SU-DHL-6 (cell line): ENCODE measurements at regions not wholly inside any gene's neighbourhood (a gene's known extent, or its start where the extent isn't known, plus 50 kb on each side); places are given as distances from the start of the nearest gene placed in this dataset.

Source experiments
- H2AFZ ChIP-seq: fragments of 200-600 bp; sonication (generic); 2 replicates; pipeline ENCODE4 v1.6.1; 2014; ENCODE audit warnings: low read depth, mild to moderate bottlenecking, moderate library complexity, mixed read lengths, antibody characterized with exemption, low read length; ENCODE audit not compliant: severe bottlenecking
- H3F3A ChIP-seq: fragments of 200-600 bp; shearing (Covaris generic); 2 replicates; pipeline ENCODE4 v1.6.0; 2016; ENCODE audit warnings: antibody characterized with exemption, mild to moderate bottlenecking; ENCODE audit not compliant: insufficient read depth
- H3K27ac ChIP-seq: fragments of 200-600 bp; sonication (generic); 2 replicates; pipeline ENCODE4 v1.5.1; 2016; ENCODE audit warnings: low read depth, mild to moderate bottlenecking, low read length, moderate library complexity, mixed read lengths
- H3K27me3 ChIP-seq: fragments of 200-600 bp; sonication (generic), shearing (Covaris generic); 2 replicates; pipeline ENCODE4 v1.6.0; 2014; ENCODE audit warnings: mild to moderate bottlenecking, low read length
- H3K36me3 ChIP-seq: fragments of 200-600 bp; sonication (generic); 2 replicates; pipeline ENCODE4 v1.6.1; 2014; ENCODE audit warnings: mild to moderate bottlenecking, low read length, mixed read lengths
- H3K4me2 ChIP-seq: fragments of 300-600, 200-600 bp; shearing (Covaris generic), sonication (generic); 2 replicates; pipeline ENCODE4 v1.6.0; 2014; ENCODE audit warnings: low read length, low read depth, mild to moderate bottlenecking; ENCODE audit not compliant: poor library complexity, severe bottlenecking
- H3K4me3 ChIP-seq: fragments of 200-600 bp; sonication (generic); 2 replicates; pipeline ENCODE4 v1.5.1; 2014; ENCODE audit warnings: antibody characterized with exemption, low read length, mild to moderate bottlenecking, mixed read lengths; ENCODE audit not compliant: insufficient read depth, poor library complexity, severe bottlenecking
- H3K79me2 ChIP-seq: fragments of 200-600 bp; sonication (generic); 2 replicates; pipeline ENCODE4 v1.6.1; 2014; ENCODE audit warnings: mild to moderate bottlenecking, low read length, moderate library complexity; ENCODE audit not compliant: insufficient read depth
- H3K9ac ChIP-seq: fragments of 200-600 bp; sonication (generic); 2 replicates; pipeline ENCODE4 v1.7.0; 2014; ENCODE audit warnings: mild to moderate bottlenecking, low read length
- H3K9me2 ChIP-seq: fragments of 200-600 bp; sonication (generic); replicated peaks from 2 replicates; pipeline ENCODE4 v1.6.1; 2014; ENCODE audit warnings: low read length; ENCODE audit not compliant: insufficient read depth
- H3K9me3 ChIP-seq: fragments of 200-600 bp; sonication (generic); 2 replicates; pipeline ENCODE4 v1.6.1; 2014; ENCODE audit warnings: low read length, mixed read lengths; ENCODE audit not compliant: insufficient read depth
- H4K20me1 ChIP-seq: fragments of 200-600 bp; sonication (generic); 2 replicates; pipeline ENCODE4 v1.6.1; 2014; ENCODE audit warnings: low read depth, mild to moderate bottlenecking, antibody characterized with exemption, low read length, moderate library complexity, mixed read lengths
- CTCF ChIP-seq: fragments of 200-600 bp; sonication (generic); IDR thresholded peaks from one replicate; pipeline ENCODE4 v1.5.1; 2017; ENCODE audit warnings: antibody characterized with exemption, mild to moderate bottlenecking, low read length, moderate library complexity; ENCODE audit not compliant: insufficient read depth, poor library complexity, severe bottlenecking
- EZH2phosphoT487 ChIP-seq: fragments of 200-600 bp; sonication (generic), shearing (Covaris generic); conservative IDR thresholded peaks from 2 replicates; pipeline ENCODE4 v1.6.1; 2018; ENCODE audit warnings: mild to moderate bottlenecking, antibody characterized with exemption, low read length, moderate library complexity, mixed read lengths

GRCh38 chr9:28272127-28272526, 698.8 kb upstream of the C9orf72 start:
- no peak overlapping the region for H3K4me2 ChIP-seq
- H3K9me2 ChIP-seq = no peaks in the 10 kb centered on the region
- no peak for TF ChIP-seq EZH2phosphoT487
- TF ChIP-seq CTCF = no peak

GRCh38 chr9:28287455-28287854, 714.2 kb upstream of the C9orf72 start:
- Histone ChIP-seq H3K4me2 (no peak overlapping the region), H3K9me3 (peaks cover 4% of the 10 kb centered on the region; the same call in 1 of the 2 replicates), H3K9me2 (0 out of 2 replicates have a peak, but pooled peaks cover 4% of the 10 kb centered on the region), H2AFZ (no peak overlapping the region), H3K27me3 (no peaks in the 10 kb centered on the region), H3K79me2 (no peaks in the 10 kb centered on the region), H3K9ac (no peak overlapping the region), H3K27ac (no peak overlapping the region), H4K20me1 (no peaks in the 10 kb centered on the region), H3F3A (no peaks in the 10 kb centered on the region), H3K4me3 (no peak overlapping the region), H3K36me3 (no peaks in the 10 kb centered on the region)
- TF ChIP-seq CTCF = no peak
- TF ChIP-seq EZH2phosphoT487 = no peak

More at GRCh38 chr9:28272127-28272526, 698.8 kb upstream of the C9orf72 start:
- Histone ChIP-seq H3K9me3 (no peaks in the 10 kb centered on the region), H2AFZ (no peak overlapping the region), H3K27ac (no peak overlapping the region), H3F3A (no peaks in the 10 kb centered on the region), H3K4me3 (no peak overlapping the region), H4K20me1 (no peaks in the 10 kb centered on the region), H3K36me3 (no peaks in the 10 kb centered on the region), H3K79me2 (no peaks in the 10 kb centered on the region), H3K9ac (no peak overlapping the region), H3K27me3 (no peaks in the 10 kb centered on the region)

- no peaks in the 10 kb centered on the region for H3K79me2 ChIP-seq
- no peak for TF ChIP-seq EZH2phosphoT487
- no peak for TF ChIP-seq CTCF
These were observed 716.5 kb upstream of the C9orf72 start for GRCh38 chr9:28289746-28290145.

More at GRCh38 chr9:28289746-28290145, 716.5 kb upstream of the C9orf72 start:
- H3K36me3 ChIP-seq = no peaks in the 10 kb centered on the region
- H3K27me3 ChIP-seq = no peaks in the 10 kb centered on the region
- no peak overlapping the region for H3K9ac ChIP-seq
- H2AFZ ChIP-seq = no peak overlapping the region
- no peaks in the 10 kb centered on the region for H4K20me1 ChIP-seq
- H3K27ac ChIP-seq = no peak overlapping the region
- no peak overlapping the region for H3K4me2 ChIP-seq
- H3K9me2 ChIP-seq = 0 out of 2 replicates have a peak, but pooled peaks cover 4% of the 10 kb centered on the region
- no peaks in the 10 kb centered on the region for H3F3A ChIP-seq
- H3K4me3 ChIP-seq = no peak overlapping the region
- peaks cover 4% of the 10 kb centered on the region; the same call in 1 of the 2 replicates for H3K9me3 ChIP-seq
